ENCODE measurements at regions not wholly inside any gene's neighbourhood (a gene's known extent, or its start where the extent isn't known, plus 50 kb on each side); places are given as distances from the start of the nearest gene placed in this dataset.

GRCh38 chr6:126919947-126920346, 198.5 kb upstream of the RSPO3 start:
- Histone ChIP-seq H3K4me3 (ENCODE audit: low read depth, low read length, poor library complexity, severe bottlenecking) (no peak overlapping the region), H3K9me3 (ENCODE audit: low read length) (no peaks in the 10 kb centered on the region), H2AFZ (ENCODE audit: low read length) (no peak overlapping the region), H3K36me3 (ENCODE audit: insufficient read depth, low read length) (no peaks in the 10 kb centered on the region), H3K79me2 (ENCODE audit: insufficient read depth, low read depth, low read length) (no peaks in the 10 kb centered on the region), H4K20me1 (ENCODE audit: insufficient read depth, low read length) (no peaks in the 10 kb centered on the region), H3K9me2 (ENCODE audit: insufficient read depth, low read length) (no peaks in the 10 kb centered on the region), H3K4me2 (ENCODE audit: low read length) (no peak overlapping the region), H3K27ac (ENCODE audit: low read depth, low read length, poor library complexity, severe bottlenecking) (no peak overlapping the region), H3K4me1 (ENCODE audit: insufficient read depth, low read length, poor library complexity, severe bottlenecking) (no peaks in the 10 kb centered on the region)
- CTCF ChIA-PET (ENCODE audit: unreplicated experiment) = no interaction called here
- no peak for DNase-seq (ENCODE audit: low spot score)
- POLR2A ChIA-PET = interaction anchor here (1.3 kb wide), 1 partner anchor 13 kb away, joined by 4 read pairs; no protein-coding TSS in a partner anchor
- intact Hi-C loops (cut with micrococcal nuclease; ENCODE audit: unreplicated experiment) = no loop called here
- no TSS peak for BruUV-seq (replicated peaks)
- TF ChIP-seq EZH2phosphoT487 (IDR thresholded peaks at IDR 0.05; ENCODE audit: borderline replicate concordance, low read depth, low read length) = no peak
- TF ChIP-seq, protein P1, sequence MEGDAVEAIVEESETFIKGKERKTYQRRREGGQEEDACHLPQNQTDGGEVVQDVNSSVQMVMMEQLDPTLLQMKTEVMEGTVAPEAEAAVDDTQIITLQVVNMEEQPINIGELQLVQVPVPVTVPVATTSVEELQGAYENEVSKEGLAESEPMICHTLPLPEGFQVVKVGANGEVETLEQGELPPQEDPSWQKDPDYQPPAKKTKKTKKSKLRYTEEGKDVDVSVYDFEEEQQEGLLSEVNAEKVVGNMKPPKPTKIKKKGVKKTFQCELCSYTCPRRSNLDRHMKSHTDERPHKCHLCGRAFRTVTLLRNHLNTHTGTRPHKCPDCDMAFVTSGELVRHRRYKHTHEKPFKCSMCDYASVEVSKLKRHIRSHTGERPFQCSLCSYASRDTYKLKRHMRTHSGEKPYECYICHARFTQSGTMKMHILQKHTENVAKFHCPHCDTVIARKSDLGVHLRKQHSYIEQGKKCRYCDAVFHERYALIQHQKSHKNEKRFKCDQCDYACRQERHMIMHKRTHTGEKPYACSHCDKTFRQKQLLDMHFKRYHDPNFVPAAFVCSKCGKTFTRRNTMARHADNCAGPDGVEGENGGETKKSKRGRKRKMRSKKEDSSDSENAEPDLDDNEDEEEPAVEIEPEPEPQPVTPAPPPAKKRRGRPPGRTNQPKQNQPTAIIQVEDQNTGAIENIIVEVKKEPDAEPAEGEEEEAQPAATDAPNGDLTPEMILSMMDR (conservative IDR thresholded peaks at IDR 0.05; ENCODE audit: low read length) = no peak

GRCh38 chr6:126923807-126924206, 194.7 kb upstream of the RSPO3 start:
- ChIA-PET CTCF (ENCODE audit: unreplicated experiment) (no interaction called here), POLR2A (no interaction called here)
- Histone ChIP-seq H4K20me1 (ENCODE audit: insufficient read depth, low read length) (no peaks in the 10 kb centered on the region), H3K27ac (ENCODE audit: low read depth, low read length, poor library complexity, severe bottlenecking) (no peak overlapping the region), H3K4me1 (ENCODE audit: insufficient read depth, low read length, poor library complexity, severe bottlenecking) (no peaks in the 10 kb centered on the region), H3K36me3 (ENCODE audit: insufficient read depth, low read length) (no peaks in the 10 kb centered on the region), H3K4me3 (ENCODE audit: low read depth, low read length, poor library complexity, severe bottlenecking) (no peak overlapping the region), H3K9me2 (ENCODE audit: insufficient read depth, low read length) (no peaks in the 10 kb centered on the region), H3K9me3 (ENCODE audit: low read length) (no peaks in the 10 kb centered on the region), H3K4me2 (ENCODE audit: low read length) (no peak overlapping the region), H3K79me2 (ENCODE audit: insufficient read depth, low read depth, low read length) (no peaks in the 10 kb centered on the region), H2AFZ (ENCODE audit: low read length) (no peak overlapping the region)
- BruUV-seq (replicated peaks) = no TSS peak
- intact Hi-C loops (cut with micrococcal nuclease; ENCODE audit: unreplicated experiment) = no loop called here
- DNase-seq (ENCODE audit: low spot score) = no peak
- TF ChIP-seq, protein P1 (conservative IDR thresholded peaks at IDR 0.05; ENCODE audit: low read length) = no peak
- no peak for TF ChIP-seq EZH2phosphoT487 (IDR thresholded peaks at IDR 0.05; ENCODE audit: borderline replicate concordance, low read depth, low read length)

GRCh38 chr6:126926926-126927325, 191.5 kb upstream of the RSPO3 start:
- H3K4me1 ChIP-seq (ENCODE audit: insufficient read depth, low read length, poor library complexity, severe bottlenecking) = no peaks in the 10 kb centered on the region
- DNase-seq (ENCODE audit: low spot score) = no peak
- POLR2A ChIA-PET = no interaction called here
- no peak overlapping the region for H3K4me2 ChIP-seq (ENCODE audit: low read length)
- H3K36me3 ChIP-seq (ENCODE audit: insufficient read depth, low read length) = no peaks in the 10 kb centered on the region
- intact Hi-C loops (cut with micrococcal nuclease; ENCODE audit: unreplicated experiment) = no loop called here
- no peaks in the 10 kb centered on the region for H3K79me2 ChIP-seq (ENCODE audit: insufficient read depth, low read depth, low read length)
- H3K9me2 ChIP-seq (ENCODE audit: insufficient read depth, low read length) = no peaks in the 10 kb centered on the region
- BruUV-seq (replicated peaks) = no TSS peak
- H3K4me3 ChIP-seq (ENCODE audit: low read depth, low read length, poor library complexity, severe bottlenecking) = no peak overlapping the region
- no peaks in the 10 kb centered on the region for H4K20me1 ChIP-seq (ENCODE audit: insufficient read depth, low read length)
- no peaks in the 10 kb centered on the region for H3K9me3 ChIP-seq (ENCODE audit: low read length)
- no peak overlapping the region for H3K27ac ChIP-seq (ENCODE audit: low read depth, low read length, poor library complexity, severe bottlenecking)
- CTCF ChIA-PET (ENCODE audit: unreplicated experiment) = no interaction called here
- TF ChIP-seq, protein P1 (conservative IDR thresholded peaks at IDR 0.05; ENCODE audit: low read length) = no peak
- TF ChIP-seq EZH2phosphoT487 (IDR thresholded peaks at IDR 0.05; ENCODE audit: borderline replicate concordance, low read depth, low read length) = no peak
- no peak overlapping the region for H2AFZ ChIP-seq (ENCODE audit: low read length)
